Activated CD4-positive, alpha-beta T cell treated with anti-CD3 and anti-CD28 coated beads, Interleukin-2, amount 10 ng/mL, durations not matched to agents 24 days and 14 days (primary cell): ENCODE measurements at regions not wholly inside any gene's neighbourhood (a gene's known extent, or its start where the extent isn't known, plus 50 kb on each side); places are given as distances from the start of the nearest gene placed in this dataset.
A peak's percentile ranks its signal among the peaks of the same experiment; 100 is the strongest.
"Not testable (repeated sequence)": the region's sequence is repeated elsewhere in the genome, so short reads cannot be mapped to it uniquely, and the experiment has no call there.

Experiments
- DNase-seq: peaks from one replicate; pipeline ENCODE4 v3.0.0; 2022
- H3K27ac Mint-ChIP-seq: one replicate; pipeline ENCODE4 v1.8.0; 2022; ENCODE audit warnings: mild to moderate bottlenecking, mixed read lengths
- H3K27me3 Mint-ChIP-seq: one replicate; pipeline ENCODE4 v1.8.0; 2022; ENCODE audit warnings: mixed read lengths
- H3K36me3 Mint-ChIP-seq: one replicate; pipeline ENCODE4 v1.8.0; 2022; ENCODE audit warnings: low read depth, mild to moderate bottlenecking, mixed read lengths
- H3K4me1 Mint-ChIP-seq: one replicate; pipeline ENCODE4 v1.8.0; 2021; ENCODE audit warnings: mixed read lengths
- H3K4me3 Mint-ChIP-seq: one replicate; pipeline ENCODE4 v1.8.0; 2022; ENCODE audit warnings: mild to moderate bottlenecking, moderate library complexity, mixed read lengths
- H3K9me3 Mint-ChIP-seq: one replicate; pipeline ENCODE4 v1.8.0; 2021; ENCODE audit warnings: mixed read lengths
- intact Hi-C: fragments of 100-400 bp; cut with micrococcal nuclease; formaldehyde crosslinking; loops from one replicate; pipeline ENCODE4 v1.15.1; 2023

- Mint-ChIP-seq H3K4me1 (peaks cover 25% of the 10 kb centered on the region), H3K4me3 (no peak overlapping the region), H3K27ac (no peak overlapping the region), H3K9me3 (no peaks in the 10 kb centered on the region), H3K27me3 (peaks cover 5% of the 10 kb centered on the region), H3K36me3 (no peaks in the 10 kb centered on the region)
- intact Hi-C loops, result loop anchor here (10.0 kb wide), 1 partner anchor 255 kb away; the partner anchor contains the start of gene KANK1
- DNase-seq, result no peak
Measured at GRCh38 chr9:759541-759940, 82.0 kb upstream of the DMRT1 start.

- Mint-ChIP-seq H3K4me1 (peaks cover 23% of the 10 kb centered on the region), H3K9me3 (no peaks in the 10 kb centered on the region), H3K27me3 (peaks cover 11% of the 10 kb centered on the region), H3K4me3 (no peak overlapping the region), H3K36me3 (no peaks in the 10 kb centered on the region), H3K27ac (no peak overlapping the region)
- DNase-seq, result no peak
- intact Hi-C loops, result loop anchor here (1.0 to 10.0 kb wide), 2 partner anchors 147 to 255 kb away; partner anchors contain the start of gene KANK1
Measured at GRCh38 chr9:759983-760736, 81.3 kb upstream of the DMRT1 start.

DNA sequence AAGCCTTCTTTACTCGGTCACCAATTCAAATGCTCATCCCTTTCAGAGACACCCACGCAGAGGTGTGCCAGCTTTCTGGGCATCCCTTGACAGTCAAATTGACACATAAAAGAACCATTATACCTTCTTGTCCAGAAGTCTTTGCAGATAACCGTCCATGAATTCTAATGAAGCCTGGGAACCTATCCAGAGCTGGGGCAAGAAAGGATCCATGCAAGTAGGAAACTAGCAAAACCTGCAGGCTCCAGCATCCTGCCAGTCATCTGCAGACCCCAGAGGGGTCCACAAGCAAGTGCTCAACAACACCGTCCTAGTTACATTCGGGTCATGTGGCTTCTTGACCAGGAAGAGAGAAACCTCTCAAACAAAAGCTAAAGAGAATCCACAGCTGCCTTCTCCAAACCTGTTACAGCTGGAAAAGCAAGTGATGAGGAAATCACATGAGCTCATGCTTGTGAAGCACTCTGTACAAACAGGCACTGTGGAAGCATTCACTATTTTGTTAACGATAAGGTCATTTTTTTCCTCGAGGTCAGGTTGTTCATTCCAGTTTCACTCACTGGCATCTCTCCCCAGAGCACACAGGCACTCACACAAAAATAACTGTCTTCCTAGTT, 80.2 kb upstream of the DMRT1 start:
- H3K36me3 Mint-ChIP-seq, result no peaks in the 10 kb centered on the region
- DNase-seq, result no peak
- H3K27me3 Mint-ChIP-seq, result peaks cover 12% of the 10 kb centered on the region
- intact Hi-C loops, result no loop called here
- H3K4me1 Mint-ChIP-seq, result peaks cover 14% of the 10 kb centered on the region
- no peaks in the 10 kb centered on the region for H3K9me3 Mint-ChIP-seq
- H3K27ac Mint-ChIP-seq, result no peak overlapping the region
- H3K4me3 Mint-ChIP-seq, result no peak overlapping the region

GRCh38 chr9:761793-762560, 79.5 kb upstream of the DMRT1 start:
- H3K27ac Mint-ChIP-seq, result no peak overlapping the region

DNA sequence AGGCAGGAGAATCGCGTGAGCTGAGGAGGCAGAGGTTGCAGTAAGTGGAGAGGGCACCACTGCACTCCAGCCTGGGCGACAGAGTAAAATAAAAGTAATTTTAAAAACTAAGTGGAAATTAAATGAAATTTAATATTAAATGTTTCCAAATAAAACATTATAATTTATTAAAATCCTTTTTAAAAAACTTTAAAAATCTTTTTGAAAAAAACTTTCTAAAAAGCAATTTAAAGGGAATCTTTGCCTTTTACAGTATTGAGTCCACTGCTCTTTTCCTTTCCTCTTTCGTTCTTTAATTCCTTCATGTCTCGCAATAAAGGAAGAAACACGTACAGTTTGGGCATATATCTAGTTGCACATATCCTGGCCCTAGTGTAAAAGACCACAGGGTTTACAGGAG, 77.8 kb upstream of the DMRT1 start:
- H3K4me3 Mint-ChIP-seq, result no peak overlapping the region
- H3K36me3 Mint-ChIP-seq, result no peaks in the 10 kb centered on the region
- DNase-seq, result no peak
- intact Hi-C loops, result loop anchor here (1.0 kb wide), 1 partner anchor 150 kb away; no protein-coding TSS in a partner anchor
- H3K27me3 Mint-ChIP-seq, result peaks cover 21% of the 10 kb centered on the region
- H3K27ac Mint-ChIP-seq, result no peak overlapping the region
- H3K4me1 Mint-ChIP-seq, result peaks cover 9% of the 10 kb centered on the region
- no peaks in the 10 kb centered on the region for H3K9me3 Mint-ChIP-seq

More at GRCh38 chr9:761793-762560, 79.5 kb upstream of the DMRT1 start:
- Mint-ChIP-seq H3K36me3 (no peaks in the 10 kb centered on the region), H3K4me3 (no peak overlapping the region), H3K9me3 (no peaks in the 10 kb centered on the region), H3K4me1 (peaks cover 14% of the 10 kb centered on the region), H3K27me3 (peaks cover 12% of the 10 kb centered on the region)
- DNase-seq, result no peak
- intact Hi-C loops, result no loop called here

DNA sequence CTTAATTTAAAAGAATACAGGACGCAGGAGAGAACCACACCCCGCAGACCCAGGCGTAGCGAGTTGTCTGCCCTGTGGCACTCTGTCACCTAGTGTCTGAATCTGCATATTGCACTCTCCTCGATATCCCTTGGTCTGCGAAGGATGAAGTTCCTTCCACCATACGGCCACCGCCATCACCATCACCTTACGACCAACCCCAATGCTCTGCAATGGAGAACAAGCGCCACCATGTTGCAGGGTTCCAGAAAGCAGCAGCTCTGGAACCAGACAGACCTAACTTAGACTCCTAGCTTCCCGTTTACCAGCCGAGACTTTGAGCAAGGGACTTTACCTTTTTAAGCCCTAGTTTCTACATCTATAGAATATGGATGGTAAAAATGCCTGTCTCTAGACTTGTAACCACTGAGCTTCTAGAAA, 77.4 kb upstream of the DMRT1 start:
- H3K4me1 Mint-ChIP-seq, result peaks cover 9% of the 10 kb centered on the region
- peak; percentile 81 for DNase-seq
- no peaks in the 10 kb centered on the region for H3K36me3 Mint-ChIP-seq
- H3K9me3 Mint-ChIP-seq, result peaks cover under 1% of the 10 kb centered on the region
- intact Hi-C loops, result loop anchor here (1.0 kb wide), 1 partner anchor 151 kb away; no protein-coding TSS in a partner anchor
- no peak overlapping the region for H3K27ac Mint-ChIP-seq
- H3K4me3 Mint-ChIP-seq, result no peak overlapping the region
- H3K27me3 Mint-ChIP-seq, result peaks cover 23% of the 10 kb centered on the region

GRCh38 chr9:764986-765385, 76.5 kb upstream of the DMRT1 start:
- H3K27ac Mint-ChIP-seq, result no peak overlapping the region
- intact Hi-C loops, result loop anchor here (1.0 kb wide), 1 partner anchor 152 kb away; no protein-coding TSS in a partner anchor
- H3K27me3 Mint-ChIP-seq, result peaks cover 30% of the 10 kb centered on the region
- no peak for DNase-seq
- peaks cover 6% of the 10 kb centered on the region for H3K9me3 Mint-ChIP-seq
- H3K4me1 Mint-ChIP-seq, result peaks cover 9% of the 10 kb centered on the region
- H3K36me3 Mint-ChIP-seq, result no peaks in the 10 kb centered on the region
- no peak overlapping the region for H3K4me3 Mint-ChIP-seq

GRCh38 chr9:767061-767561, 74.4 kb upstream of the DMRT1 start:
- intact Hi-C loops, H3K9me3 Mint-ChIP-seq, H3K4me3 Mint-ChIP-seq, H3K36me3 Mint-ChIP-seq, H3K27ac Mint-ChIP-seq, DNase-seq, H3K4me1 Mint-ChIP-seq: not testable (repeated sequence)
- H3K27me3 Mint-ChIP-seq, result peaks cover 49% of the 10 kb centered on the region

GRCh38 chr9:776086-776485, 65.4 kb upstream of the DMRT1 start:
- Mint-ChIP-seq H3K36me3 (no peaks in the 10 kb centered on the region), H3K27me3 (peaks cover 39% of the 10 kb centered on the region), H3K4me1 (no peaks in the 10 kb centered on the region), H3K9me3 (no peaks in the 10 kb centered on the region), H3K4me3 (no peak overlapping the region), H3K27ac (no peak overlapping the region)
- intact Hi-C loops, result no loop called here
- DNase-seq, result no peak

DNA sequence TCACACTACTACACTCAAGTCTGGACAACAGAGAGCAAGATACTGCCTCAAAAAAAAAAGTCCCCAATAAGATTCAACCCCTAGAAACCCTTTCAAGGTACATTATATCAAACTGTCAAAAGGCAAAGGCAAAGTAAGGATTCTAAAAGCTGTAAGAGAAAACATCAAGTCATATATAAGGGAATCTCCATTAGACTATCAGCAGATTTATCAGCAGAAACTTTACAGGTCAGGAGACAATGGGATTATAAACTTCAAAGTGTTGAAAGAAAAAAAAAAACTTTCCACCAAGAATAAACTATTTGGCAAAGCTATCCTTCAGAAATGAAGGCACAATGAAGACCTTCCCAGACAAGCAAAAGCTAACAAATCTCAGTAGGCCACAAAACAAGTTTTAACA, 63.5 kb upstream of the DMRT1 start:
- no peak for DNase-seq
- H3K4me3 Mint-ChIP-seq, result no peak overlapping the region
- no peak overlapping the region for H3K27ac Mint-ChIP-seq
- peaks cover 38% of the 10 kb centered on the region for H3K27me3 Mint-ChIP-seq
- no peaks in the 10 kb centered on the region for H3K36me3 Mint-ChIP-seq
- no peaks in the 10 kb centered on the region for H3K9me3 Mint-ChIP-seq
- H3K4me1 Mint-ChIP-seq, result no peaks in the 10 kb centered on the region
- intact Hi-C loops, result no loop called here

DNA sequence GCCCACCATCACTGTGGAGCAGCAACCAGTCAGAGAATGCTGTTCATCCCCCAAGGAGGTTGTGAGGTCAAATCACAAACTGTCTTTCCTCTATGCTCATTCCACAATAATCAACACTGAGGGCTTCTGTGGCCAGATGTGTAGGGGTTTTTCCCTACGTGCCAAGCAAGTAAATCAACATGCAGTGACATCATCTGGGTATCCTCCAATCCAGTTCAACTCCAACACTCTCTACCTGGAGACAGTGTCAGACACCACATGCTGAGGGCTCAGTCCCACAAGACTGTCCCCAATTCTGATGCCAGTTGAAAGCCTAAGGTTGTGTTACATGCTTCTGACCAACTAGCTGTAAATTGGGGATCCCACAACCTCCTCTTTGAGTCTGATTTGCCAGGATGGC, 57.3 kb upstream of the DMRT1 start:
- intact Hi-C loops, result no loop called here
- H3K4me3 Mint-ChIP-seq, result no peak overlapping the region
- H3K27ac Mint-ChIP-seq, result no peak overlapping the region
- peaks cover 2% of the 10 kb centered on the region for H3K4me1 Mint-ChIP-seq
- DNase-seq, result no peak
- no peaks in the 10 kb centered on the region for H3K9me3 Mint-ChIP-seq
- H3K27me3 Mint-ChIP-seq, result peaks cover 20% of the 10 kb centered on the region
- no peaks in the 10 kb centered on the region for H3K36me3 Mint-ChIP-seq

DNA sequence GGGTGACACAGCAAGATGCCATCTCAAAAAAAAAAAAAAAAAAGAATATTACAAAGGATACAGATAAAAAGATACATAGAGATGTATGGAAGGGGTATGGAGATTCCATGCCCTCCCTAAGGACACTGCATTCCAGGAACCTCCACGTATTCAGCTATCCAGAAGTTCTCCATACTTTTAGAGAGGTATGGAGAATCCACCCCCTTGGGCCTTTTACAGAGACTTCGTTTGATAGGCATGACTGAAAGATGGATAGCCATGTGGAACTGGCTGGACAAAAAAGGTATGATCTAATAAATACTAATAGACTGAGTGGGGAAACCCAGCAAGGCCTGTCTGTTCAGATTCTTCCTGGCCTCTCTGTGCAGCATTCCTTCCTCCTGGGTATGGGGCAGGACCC, 56.6 kb upstream of the DMRT1 start:
- Mint-ChIP-seq H3K4me1 (peaks cover 2% of the 10 kb centered on the region), H3K27me3 (peaks cover 15% of the 10 kb centered on the region), H3K27ac (no peak overlapping the region), H3K36me3 (no peaks in the 10 kb centered on the region), H3K4me3 (no peak overlapping the region), H3K9me3 (no peaks in the 10 kb centered on the region)
- no peak for DNase-seq
- intact Hi-C loops, result no loop called here

- Mint-ChIP-seq H3K27me3 (peaks cover 10% of the 10 kb centered on the region), H3K9me3 (no peaks in the 10 kb centered on the region), H3K4me3 (no peak overlapping the region), H3K27ac (no peak overlapping the region), H3K4me1 (peaks cover 2% of the 10 kb centered on the region), H3K36me3 (no peaks in the 10 kb centered on the region)
- intact Hi-C loops, result no loop called here
- DNase-seq, result no peak
Measured at GRCh38 chr9:785997-786396, 55.5 kb upstream of the DMRT1 start.

DNA sequence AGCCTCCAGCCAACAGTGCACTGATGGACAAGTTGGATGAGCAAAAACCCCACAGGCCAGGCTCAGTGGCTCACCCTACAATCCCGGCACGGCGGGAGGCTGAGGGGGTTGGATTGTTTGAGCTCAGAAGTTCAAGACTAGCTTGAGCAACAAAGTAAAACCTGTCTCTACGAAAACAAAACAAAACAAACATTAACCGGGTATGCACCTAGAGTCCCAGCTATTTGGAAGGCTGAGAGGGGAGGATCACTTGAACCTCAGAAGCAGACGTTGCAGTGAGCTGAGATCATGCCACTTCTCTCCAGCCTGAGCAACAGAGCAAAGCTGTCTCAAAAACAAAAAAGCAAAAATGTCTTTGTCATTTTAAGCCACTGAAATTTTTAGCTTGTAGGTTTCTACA, 55.1 kb upstream of the DMRT1 start:
- peaks cover 2% of the 10 kb centered on the region for H3K4me1 Mint-ChIP-seq
- intact Hi-C loops, result no loop called here
- no peaks in the 10 kb centered on the region for H3K36me3 Mint-ChIP-seq
- no peak overlapping the region for H3K4me3 Mint-ChIP-seq
- H3K9me3 Mint-ChIP-seq, result no peaks in the 10 kb centered on the region
- peaks cover 8% of the 10 kb centered on the region for H3K27me3 Mint-ChIP-seq
- no peak overlapping the region for H3K27ac Mint-ChIP-seq
- no peak for DNase-seq
